HT1080 (cell line): ENCODE measurements at regions not wholly inside any gene's neighbourhood (a gene's known extent, or its start where the extent isn't known, plus 50 kb on each side); places are given as distances from the start of the nearest gene placed in this dataset.
"Not testable (repeated sequence)": the region's sequence is repeated elsewhere in the genome, so short reads cannot be mapped to it uniquely, and the experiment has no call there.

Source experiments
- DNase-seq: peaks from one replicate; pipeline ENCODE4 v3.0.0-alpha.2; 2015; ENCODE audit warnings: low read depth

- not testable (repeated sequence) for DNase-seq
Measured at GRCh38 chr4:183044924-183045640, 54.0 kb upstream of the WWC2 start.

DNA sequence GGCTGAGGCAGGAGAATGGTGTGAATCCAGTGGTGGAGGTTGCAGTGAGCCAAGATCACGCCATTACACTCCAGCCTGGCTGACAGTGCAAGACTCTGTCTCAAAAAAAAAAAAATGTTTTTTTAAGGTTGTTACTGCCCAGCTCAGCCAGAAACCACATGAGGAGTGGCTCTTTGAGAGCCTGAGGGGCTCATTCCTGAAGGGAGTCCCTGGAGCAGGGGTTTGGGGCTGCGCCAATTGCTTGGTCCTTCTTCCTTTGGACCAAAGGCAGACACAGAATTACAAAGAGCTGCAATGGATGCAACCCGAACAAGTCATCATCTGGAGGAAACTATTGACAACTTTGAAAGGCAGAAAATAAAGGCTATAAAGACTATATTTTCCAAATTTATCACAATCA lies 60.6 kb upstream of the WWC2 start:
- no peak for DNase-seq

DNA sequence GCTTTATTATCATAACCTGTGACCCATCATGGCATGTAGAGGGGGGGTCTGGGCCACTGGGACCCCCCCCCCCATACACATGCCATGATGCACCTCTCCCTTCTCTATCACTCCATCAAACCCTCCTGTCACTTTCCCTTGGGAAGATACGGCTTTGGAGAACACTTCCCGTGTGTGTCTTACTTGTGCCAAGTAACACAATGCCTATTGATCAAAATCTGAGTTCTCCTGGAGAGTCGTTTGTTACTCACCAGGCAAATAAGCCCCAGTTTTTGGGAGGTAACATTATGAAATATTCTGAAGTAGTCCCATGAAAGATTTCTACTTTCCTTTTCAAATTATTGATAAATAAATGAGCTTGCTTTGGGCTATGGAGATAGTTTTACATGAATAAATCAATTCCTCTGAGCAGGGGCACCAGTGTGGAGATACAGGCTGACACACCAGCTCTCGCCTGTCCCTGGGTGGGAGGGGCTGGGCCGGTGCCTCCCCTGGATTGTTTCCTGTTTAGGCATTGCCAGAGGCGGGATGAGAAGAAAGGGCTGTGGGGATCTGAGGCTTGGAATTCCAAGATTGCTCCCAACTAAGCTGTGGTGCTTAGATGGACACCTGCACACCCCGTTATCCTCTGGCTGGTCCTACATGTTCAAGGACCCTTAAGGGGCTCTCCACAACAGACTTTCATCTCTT lies 63.2 kb upstream of the WWC2 start:
- DNase-seq = peak; percentile 5

GRCh38 chr4:183035256-183035655 lies 63.8 kb upstream of the WWC2 start:
- DNase-seq = no peak

- DNase-seq = no peak
Measured at GRCh38 chr4:183030823-183031222, 68.2 kb upstream of the WWC2 start.

DNA sequence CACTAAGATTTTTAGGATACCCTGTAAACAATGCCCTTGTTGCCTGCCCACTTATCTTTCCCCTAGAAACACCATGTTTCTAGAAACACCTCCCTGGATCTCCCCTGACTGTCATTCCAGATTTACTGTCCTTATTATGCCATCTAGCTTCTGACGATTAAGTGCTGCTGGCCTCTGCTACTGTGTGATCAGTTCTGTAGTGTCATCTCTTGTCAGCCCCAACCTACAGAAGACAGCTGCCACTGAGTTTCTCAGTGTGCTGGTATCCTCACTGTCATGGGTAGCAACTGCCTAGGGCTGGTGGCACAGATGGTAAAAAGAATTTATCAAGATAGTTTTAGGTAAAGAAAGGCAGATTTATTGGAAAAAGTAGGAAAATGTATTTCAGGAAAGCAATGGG lies 68.7 kb upstream of the WWC2 start:
- DNase-seq = no peak

- DNase-seq = no peak
Measured at GRCh38 chr4:183029365-183029764, 69.7 kb upstream of the WWC2 start.

GRCh38 chr4:183026701-183027100 lies 72.4 kb upstream of the WWC2 start:
- DNase-seq = no peak

DNA sequence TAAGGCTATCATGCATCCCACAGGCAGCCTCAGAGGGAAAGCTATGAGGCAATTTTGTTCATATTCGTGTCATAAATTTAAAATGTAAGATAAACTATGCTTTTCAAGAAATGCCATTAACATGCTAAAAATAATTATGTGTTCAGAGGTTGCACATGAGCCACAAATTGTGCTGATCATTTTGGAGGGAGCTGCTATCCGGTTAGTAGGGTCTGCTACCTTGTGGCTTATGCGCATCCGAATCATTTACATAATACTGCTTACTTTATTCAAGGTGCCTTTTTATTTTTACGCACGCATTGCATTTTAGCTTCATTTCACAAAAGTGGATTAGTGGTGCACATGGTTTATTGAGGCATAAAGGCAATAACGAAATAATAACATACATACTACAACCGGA lies 76.4 kb upstream of the WWC2 start:
- DNase-seq = no peak

GRCh38 chr4:183017962-183018361 lies 81.1 kb upstream of the WWC2 start:
- no peak for DNase-seq

DNA sequence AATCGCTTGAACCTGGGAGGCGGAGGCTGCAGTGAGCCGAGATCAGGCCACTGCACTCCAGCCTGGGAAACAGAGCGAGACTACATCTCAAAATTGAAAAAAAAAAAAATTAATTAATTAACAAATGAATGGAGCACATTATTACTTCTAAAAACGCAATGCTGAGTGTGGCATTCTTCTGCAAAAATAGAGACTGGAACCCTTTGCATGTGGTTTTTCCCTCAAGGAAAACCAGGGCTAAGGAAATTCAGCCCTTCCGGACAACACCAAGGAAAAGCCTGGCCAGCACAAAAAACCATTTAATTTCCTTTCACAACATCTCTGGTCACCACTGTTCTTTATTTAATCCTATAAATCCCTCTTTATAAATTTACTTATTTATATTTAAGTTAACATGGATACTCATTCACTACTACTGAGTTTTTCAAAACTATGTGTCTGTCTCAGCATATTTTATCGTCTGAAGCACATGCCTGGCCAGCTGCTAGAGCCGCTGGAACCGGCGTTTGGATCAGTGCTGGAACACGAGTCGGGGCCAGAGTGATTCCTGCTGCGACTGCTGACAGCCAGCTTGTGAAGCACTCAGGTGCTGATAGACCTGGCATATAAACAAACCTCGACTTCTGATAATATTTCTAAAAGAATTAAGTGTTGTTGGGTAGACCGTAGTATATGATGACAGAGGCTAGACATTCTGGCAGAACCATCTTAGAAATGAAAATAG lies 84.5 kb upstream of the WWC2 start:
- no peak for DNase-seq

- no peak for DNase-seq
Measured at GRCh38 chr4:183013730-183014002, 85.4 kb upstream of the WWC2 start.

GRCh38 chr4:183012879-183013729 lies 86.0 kb upstream of the WWC2 start:
- no peak for DNase-seq

DNA sequence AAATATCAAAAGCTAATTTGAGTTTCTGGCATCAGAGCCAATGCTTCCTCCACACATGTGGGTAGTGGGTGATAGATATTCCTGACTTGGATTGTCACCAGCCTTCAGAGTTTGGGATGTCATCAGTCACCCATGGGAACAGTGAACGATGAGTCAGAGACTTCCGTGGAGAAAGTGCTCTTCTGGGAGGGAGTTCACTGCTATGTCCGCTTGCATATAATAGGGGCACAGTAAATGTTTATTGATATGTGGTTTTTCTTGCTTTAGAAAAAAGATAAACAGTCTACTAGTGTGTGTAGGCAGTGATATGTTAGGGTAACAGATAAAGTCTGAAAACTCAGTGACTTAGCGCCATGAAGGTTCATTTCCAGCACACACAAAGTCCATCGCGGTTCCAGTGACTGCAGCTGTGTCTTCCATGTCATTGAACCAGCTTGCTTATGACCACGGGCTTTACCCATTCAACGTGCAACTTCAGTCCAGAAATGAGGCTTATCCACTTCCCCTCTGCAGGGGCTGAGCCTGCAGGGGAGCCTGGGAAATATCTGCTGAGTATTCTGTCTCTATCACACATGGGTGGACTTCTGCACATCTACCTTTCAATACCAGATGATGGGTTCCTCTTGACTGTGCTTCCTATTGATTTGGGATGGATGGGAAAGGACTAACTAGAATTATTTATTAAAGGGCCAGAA lies 87.7 kb upstream of the WWC2 start:
- DNase-seq = peak; percentile 11

- DNase-seq = no peak
Measured at GRCh38 chr4:183008492-183008891, 90.6 kb upstream of the WWC2 start.

DNA sequence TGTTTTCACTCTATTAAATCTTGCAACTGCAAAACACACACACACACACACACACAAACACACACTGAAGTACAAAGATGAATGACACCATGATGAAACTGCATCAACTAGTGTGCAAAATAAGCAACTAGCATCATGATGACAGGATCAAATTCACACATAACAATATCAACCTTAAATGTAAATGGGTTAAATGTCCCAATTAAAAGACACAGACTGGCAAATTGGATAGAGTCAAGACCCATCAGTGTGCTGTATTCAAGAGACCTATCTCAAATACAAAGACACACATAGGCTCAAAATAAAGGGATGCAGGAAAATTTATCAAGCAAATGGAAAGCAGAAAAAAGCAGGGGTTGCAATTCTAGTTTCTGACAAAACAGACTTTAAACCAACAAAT lies 87.2 kb upstream of the DCTD start:
- DNase-seq = not testable (repeated sequence)

DNA sequence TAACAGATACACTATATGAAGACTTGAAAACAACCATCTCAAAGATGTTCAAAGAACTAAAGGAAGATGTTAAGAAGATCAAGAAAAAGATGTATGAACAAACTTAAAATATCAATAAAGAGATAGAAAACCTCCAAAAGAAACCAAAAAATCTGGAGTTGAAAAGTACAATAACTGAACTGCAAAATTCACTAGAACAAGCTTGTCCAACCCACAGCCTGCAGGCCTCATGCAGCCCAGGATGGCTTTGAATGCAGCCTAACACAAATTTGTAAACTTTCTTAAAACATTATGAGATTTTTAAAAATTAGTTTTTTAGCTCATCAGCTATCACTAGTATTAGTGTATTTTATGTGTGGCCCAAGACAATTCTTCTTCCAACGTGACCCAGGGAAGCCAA lies 77.0 kb upstream of the DCTD start:
- no peak for DNase-seq

- DNase-seq = peak; percentile 78
Measured at GRCh38 chr4:182978152-182978827, 61.1 kb upstream of the DCTD start.

DNA sequence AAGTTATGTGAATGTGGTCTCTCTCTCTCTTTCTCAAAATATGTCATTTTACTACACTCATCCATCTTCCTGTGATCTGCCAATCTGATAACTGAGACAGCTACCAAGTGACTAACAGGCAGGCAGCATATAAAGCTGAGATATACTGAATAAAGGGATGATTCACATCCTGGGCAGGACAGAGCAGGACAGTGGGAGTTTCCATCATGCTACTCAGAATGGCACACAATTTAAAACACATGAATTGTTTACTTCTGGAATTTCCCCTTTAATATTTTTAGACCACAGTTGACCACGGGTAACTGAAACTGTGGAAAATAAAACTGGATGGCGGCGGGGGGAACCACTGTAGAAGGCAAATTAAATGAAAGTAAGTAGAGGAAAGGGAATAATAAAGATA lies 58.6 kb upstream of the DCTD start:
- peak; percentile 91 for DNase-seq

GRCh38 chr4:182973941-182974340 lies 56.8 kb upstream of the DCTD start:
- DNase-seq = no peak

DNA sequence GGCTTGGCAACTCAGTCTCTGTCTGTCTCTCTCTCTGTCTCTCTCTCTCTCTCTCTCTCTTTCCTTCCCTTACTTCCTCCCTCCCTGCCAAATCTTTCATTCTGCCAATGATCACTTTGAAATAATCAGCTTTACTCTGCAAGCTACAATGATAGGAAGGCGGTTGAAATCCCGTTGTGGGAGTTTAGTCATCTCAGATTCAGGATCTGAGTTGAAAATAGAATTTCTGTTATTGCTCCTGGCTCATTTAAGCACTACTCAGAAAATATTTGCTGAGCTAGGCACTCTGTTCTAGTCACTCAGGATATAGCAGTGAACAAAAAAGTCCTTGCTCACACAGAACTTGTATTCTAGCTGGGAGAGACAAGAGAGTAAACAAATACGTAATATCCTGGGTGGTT lies 56.3 kb upstream of the DCTD start:
- no peak for DNase-seq
